ENCODE measurements at regions not wholly inside any gene's neighbourhood (a gene's known extent, or its start where the extent isn't known, plus 50 kb on each side); places are given as distances from the start of the nearest gene placed in this dataset.

DNA sequence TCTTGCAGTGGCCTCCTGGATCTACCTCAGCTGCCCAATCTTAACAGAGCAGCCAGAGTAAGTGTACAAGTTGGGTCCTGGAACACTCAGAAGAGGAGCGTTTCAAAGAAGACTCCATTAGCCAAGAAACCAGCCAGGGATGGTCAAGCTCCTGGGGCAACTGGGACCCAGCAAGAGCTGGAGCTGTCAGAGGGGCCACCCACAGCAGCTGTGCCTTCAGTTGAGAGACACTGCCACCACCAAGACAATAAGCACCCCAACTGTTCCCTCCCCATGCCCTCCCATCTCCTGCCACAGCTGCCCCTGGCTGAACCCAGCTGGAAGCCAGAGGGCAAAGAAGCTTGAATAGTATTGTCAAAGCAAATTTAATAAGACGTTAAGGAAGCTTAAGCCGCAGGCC lies 110.6 kb upstream of the TLE3 start:
- TF ChIP-seq CTCF (IDR thresholded peaks at IDR 0.05) (no peak), POLR2A (IDR thresholded peaks at IDR 0.05) (no peak)
